ENCODE measurements at regions not wholly inside any gene's neighbourhood (a gene's known extent, or its start where the extent isn't known, plus 50 kb on each side); places are given as distances from the start of the nearest gene placed in this dataset.
A peak's percentile ranks its signal among the peaks of the same experiment; 100 is the strongest.

- no peak for DNase-seq (ENCODE audit: extremely low read depth, low read depth)
Observed at GRCh38 chr10:129018511-129018910, 448.5 kb upstream of the MGMT start.

GRCh38 chr10:129020651-129021330 is 446.2 kb upstream of the MGMT start:
- no peak for DNase-seq (ENCODE audit: extremely low read depth, low read depth)

GRCh38 chr10:129021594-129022304 is 445.3 kb upstream of the MGMT start:
- no peak for DNase-seq (ENCODE audit: extremely low read depth, low read depth)

GRCh38 chr10:129023082-129023481 is 444.0 kb upstream of the MGMT start:
- no peak for DNase-seq (ENCODE audit: extremely low read depth, low read depth)

- no peak for DNase-seq (ENCODE audit: extremely low read depth, low read depth)
Observed at GRCh38 chr10:129024046-129024445, 443.0 kb upstream of the MGMT start.

- no peak for DNase-seq (ENCODE audit: extremely low read depth, low read depth)
Observed at GRCh38 chr10:129025787-129026186, 441.3 kb upstream of the MGMT start.

- no peak for DNase-seq (ENCODE audit: extremely low read depth, low read depth)
Observed at GRCh38 chr10:129027906-129028305, 439.1 kb upstream of the MGMT start.

GRCh38 chr10:129028451-129028850 is 438.6 kb upstream of the MGMT start:
- DNase-seq (ENCODE audit: extremely low read depth, low read depth) = no peak

- no peak for DNase-seq (ENCODE audit: extremely low read depth, low read depth)
Observed at GRCh38 chr10:129029051-129029450, 438.0 kb upstream of the MGMT start.

- DNase-seq (ENCODE audit: extremely low read depth, low read depth) = no peak
Observed at GRCh38 chr10:129029851-129030602, 437.0 kb upstream of the MGMT start.

- no peak for DNase-seq (ENCODE audit: extremely low read depth, low read depth)
Observed at GRCh38 chr10:129030603-129030895, 436.5 kb upstream of the MGMT start.

- peak; percentile 25 for DNase-seq (ENCODE audit: extremely low read depth, low read depth)
Observed at GRCh38 chr10:129030996-129031843, 435.8 kb upstream of the MGMT start.

GRCh38 chr10:129031844-129032150 is 435.2 kb upstream of the MGMT start:
- no peak for DNase-seq (ENCODE audit: extremely low read depth, low read depth)

GRCh38 chr10:129032372-129033313 is 434.4 kb upstream of the MGMT start:
- DNase-seq (ENCODE audit: extremely low read depth, low read depth) = no peak

- no peak for DNase-seq (ENCODE audit: extremely low read depth, low read depth)
Observed at GRCh38 chr10:129033340-129033739, 433.7 kb upstream of the MGMT start.

- DNase-seq (ENCODE audit: extremely low read depth, low read depth) = no peak
Observed at GRCh38 chr10:129033790-129034272, 433.2 kb upstream of the MGMT start.

GRCh38 chr10:129035052-129035827 is 431.8 kb upstream of the MGMT start:
- no peak for DNase-seq (ENCODE audit: extremely low read depth, low read depth)

- no peak for DNase-seq (ENCODE audit: extremely low read depth, low read depth)
Observed at GRCh38 chr10:129038522-129038921, 428.5 kb upstream of the MGMT start.
